ENCODE measurements at regions not wholly inside any gene's neighbourhood (a gene's known extent, or its start where the extent isn't known, plus 50 kb on each side); places are given as distances from the start of the nearest gene placed in this dataset.
"Not testable (repeated sequence)": the region's sequence is repeated elsewhere in the genome, so short reads cannot be mapped to it uniquely, and the experiment has no call there.

- DNase-seq (ENCODE audit: low spot score) = no peak
These were observed 208.2 kb upstream of the CNTNAP5 start for GRCh38 chr2:123816928-123817327.

DNA sequence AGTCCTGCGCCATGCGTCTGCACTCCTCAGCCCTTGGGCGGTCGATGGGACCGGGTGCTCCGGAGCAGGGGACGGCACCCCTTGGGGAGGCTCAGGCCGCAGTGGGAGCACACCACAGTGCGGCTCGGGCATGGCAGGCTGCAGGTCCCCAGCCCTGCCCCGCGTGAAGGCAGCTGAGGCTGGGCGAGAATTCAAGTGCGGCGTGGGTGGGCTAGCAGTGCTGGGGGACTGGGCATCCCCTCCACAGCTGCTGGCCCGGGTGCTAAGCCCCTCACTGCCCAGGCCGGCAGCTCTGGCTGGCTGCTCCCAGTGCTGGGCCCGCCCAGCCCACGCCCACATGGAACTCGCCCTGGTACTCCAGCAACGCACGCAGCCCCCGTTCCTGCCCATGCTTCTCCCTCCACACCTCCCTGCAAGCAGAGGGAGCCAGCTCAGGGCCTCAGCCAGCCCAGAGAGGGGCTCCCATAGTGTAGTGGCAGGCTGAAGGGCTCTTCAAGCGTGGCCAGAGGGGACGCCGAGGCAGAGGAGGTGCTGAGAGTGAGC, 198.3 kb upstream of the CNTNAP5 start:
- DNase-seq (ENCODE audit: low spot score) = no peak

DNA sequence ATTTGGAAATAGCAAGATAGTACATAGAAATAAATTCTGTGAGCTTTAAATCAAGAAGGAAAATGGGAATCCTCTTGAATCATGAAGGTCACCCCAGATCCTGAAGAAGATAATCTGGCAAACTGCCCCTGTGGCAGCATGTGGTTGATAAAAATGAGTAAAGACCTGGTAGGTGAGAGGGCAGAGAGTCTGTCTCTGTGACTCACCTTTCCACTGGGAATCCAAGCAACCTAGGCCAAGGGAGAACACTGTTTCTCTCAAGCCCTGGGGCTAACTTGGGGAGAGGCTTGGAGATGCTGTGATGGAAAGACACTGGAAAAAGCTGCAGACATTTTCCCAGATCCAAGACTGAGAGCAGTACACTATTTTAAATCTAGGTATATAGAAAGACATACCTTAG, 185.8 kb upstream of the CNTNAP5 start:
- no peak for DNase-seq (ENCODE audit: low spot score)

GRCh38 chr2:123840016-123840415, 185.1 kb upstream of the CNTNAP5 start:
- DNase-seq (ENCODE audit: low spot score) = no peak

DNA sequence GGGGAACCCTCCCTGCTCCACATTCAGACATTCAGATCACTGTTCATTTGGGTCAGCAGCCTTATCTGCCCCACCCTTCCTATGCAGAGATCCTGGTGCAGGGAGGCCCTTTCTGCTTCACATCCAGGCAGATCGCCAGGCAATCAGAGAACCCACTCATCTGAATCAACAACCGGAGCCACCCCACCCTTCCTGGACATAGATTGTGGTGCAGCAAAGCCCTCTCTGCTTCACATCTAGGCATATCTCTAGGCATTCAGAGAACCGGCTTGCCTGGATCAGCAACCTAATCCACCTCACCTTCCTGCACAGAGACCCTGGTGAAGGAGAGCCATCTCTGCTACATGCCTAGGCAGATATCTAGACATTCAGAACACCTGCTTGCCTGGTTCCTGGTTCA, 184.5 kb upstream of the CNTNAP5 start:
- no peak for DNase-seq (ENCODE audit: low spot score)

DNA sequence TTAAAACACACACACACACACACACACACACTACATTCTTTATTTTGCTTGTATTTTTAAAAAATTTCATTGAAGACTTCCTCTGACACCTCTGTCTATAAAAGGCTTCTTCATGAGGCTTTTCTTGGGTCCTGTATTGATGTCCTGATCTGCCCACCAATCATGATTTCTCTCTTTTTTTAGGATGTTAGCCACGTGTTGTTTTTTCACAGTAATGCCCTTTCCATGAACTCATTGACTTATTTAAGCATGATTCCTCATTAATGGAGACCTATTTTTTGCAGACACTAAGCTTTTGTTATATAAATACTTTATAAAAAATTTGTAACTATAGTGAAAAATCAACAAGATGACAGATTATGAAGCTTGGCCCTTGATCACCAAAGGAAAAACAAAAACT, 173.8 kb upstream of the CNTNAP5 start:
- no peak for DNase-seq (ENCODE audit: low spot score)

DNA sequence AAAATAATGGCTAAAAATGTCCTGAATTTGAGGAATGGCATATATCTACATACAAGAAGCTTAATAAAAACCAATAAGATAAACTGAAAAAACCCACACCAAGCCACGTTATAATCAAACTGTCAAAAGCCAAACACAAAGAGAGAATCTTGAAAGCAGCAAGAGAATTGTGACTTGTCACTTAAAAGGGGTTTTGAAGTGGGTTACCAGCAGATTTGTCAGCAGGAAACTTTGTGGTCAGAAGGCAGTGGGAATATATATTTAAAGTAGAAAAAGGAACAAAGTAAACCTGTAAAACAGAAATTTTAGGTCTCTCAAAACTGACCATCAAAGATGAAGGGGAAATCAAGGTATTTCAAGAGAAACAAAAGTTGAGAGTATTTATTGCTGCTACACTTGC, 171.9 kb upstream of the CNTNAP5 start:
- DNase-seq (ENCODE audit: low spot score) = no peak

- not testable (repeated sequence) for DNase-seq (ENCODE audit: low spot score)
These were observed 166.1 kb upstream of the CNTNAP5 start for GRCh38 chr2:123859031-123859430.

GRCh38 chr2:123864416-123864815, 160.7 kb upstream of the CNTNAP5 start:
- DNase-seq (ENCODE audit: low spot score) = no peak

- DNase-seq (ENCODE audit: low spot score) = no peak
These were observed 154.7 kb upstream of the CNTNAP5 start for GRCh38 chr2:123870206-123870880.

DNA sequence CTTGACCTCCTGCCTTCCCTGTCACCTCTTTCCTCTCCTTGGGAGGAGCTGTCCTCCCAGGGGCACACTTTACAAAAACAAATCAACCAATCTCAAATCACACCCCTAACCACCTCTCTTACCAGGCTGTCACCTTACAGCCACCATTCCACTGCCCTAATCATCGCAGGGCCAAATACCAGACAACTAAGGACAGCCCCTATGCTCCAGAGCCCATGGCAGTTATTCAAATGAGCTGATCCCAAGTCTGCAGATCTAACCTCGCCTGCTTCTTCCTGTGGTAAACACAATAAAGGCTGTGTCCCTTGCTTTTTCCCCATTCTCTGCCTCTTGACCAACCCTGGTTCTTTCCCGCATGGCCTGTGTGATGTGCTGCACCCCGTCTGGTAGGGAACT, 154.2 kb upstream of the CNTNAP5 start:
- no peak for DNase-seq (ENCODE audit: low spot score)

GRCh38 chr2:123890148-123890547, 134.9 kb upstream of the CNTNAP5 start:
- no peak for DNase-seq (ENCODE audit: low spot score)

GRCh38 chr2:123894167-123894566, 130.9 kb upstream of the CNTNAP5 start:
- no peak for DNase-seq (ENCODE audit: low spot score)

DNA sequence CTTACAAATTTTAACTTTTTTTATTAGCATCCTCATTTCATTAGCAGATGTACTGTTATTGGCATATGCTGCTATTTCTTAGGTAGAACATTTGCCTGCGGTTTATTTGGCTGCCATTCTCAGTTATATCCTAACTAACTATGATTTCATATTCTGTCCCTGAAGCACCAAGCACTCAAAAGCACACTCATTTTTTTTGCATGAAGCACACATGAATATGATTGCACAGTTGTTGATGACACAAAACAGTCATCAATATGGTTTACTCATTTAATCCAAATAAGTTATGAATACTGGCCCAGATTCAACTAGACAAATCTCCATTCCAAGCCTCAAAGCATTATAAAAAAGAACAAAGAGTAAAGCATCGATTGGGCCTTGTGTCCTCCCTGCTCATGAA, 129.4 kb upstream of the CNTNAP5 start:
- DNase-seq (ENCODE audit: low spot score) = no peak

GRCh38 chr2:123901256-123901655, 123.8 kb upstream of the CNTNAP5 start:
- DNase-seq (ENCODE audit: low spot score) = no peak

DNA sequence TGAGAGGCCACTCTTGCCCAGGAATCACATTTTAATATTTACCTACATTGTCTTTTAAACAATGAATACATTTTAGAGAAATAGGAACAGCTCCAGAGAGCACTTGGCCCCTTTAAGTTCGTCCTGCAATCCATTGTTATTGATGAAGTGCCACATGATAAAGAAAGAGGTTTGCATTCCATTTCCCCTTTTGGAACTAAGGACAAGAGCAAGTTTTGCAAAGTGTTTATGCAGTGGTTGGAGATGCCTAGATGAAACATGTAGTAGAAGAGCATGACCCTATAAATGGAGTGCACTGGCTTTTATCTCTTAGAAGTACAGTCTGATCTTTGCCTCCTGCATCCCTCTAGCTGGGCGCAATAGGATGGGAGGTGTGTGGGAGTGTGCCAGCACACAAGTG, 118.7 kb upstream of the CNTNAP5 start:
- no peak for DNase-seq (ENCODE audit: low spot score)

- DNase-seq (ENCODE audit: low spot score) = no peak
These were observed 116.6 kb upstream of the CNTNAP5 start for GRCh38 chr2:123908522-123908921.

GRCh38 chr2:123912171-123912570, 112.9 kb upstream of the CNTNAP5 start:
- no peak for DNase-seq (ENCODE audit: low spot score)

DNA sequence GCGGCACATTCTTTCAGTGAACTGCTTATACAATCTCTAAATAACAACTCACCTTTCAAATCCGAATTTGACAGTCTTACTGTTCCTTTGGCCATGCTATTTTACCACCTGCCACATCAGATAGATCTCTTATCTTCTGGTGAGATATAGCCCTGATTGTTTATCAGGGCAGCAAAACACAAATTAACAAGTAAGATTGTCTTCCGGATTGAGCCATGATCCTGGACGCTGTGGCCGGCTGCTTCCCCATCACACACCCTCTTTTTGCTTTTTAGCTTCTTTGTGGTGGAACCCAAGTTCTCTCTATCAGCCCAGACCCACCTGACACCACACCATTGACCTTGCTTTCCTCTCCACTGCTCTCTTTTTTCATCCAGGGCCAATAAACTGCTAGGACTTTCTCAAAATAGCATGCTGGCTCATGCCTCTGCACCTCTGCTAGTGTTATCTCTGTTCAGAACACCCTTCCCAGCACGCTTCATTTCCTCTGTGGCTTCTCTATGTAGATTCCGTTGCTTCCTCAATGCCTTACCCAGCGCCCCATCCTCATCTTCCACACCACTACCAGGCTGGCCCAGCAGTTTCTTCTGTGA, 111.8 kb upstream of the CNTNAP5 start:
- no peak for DNase-seq (ENCODE audit: low spot score)

DNA sequence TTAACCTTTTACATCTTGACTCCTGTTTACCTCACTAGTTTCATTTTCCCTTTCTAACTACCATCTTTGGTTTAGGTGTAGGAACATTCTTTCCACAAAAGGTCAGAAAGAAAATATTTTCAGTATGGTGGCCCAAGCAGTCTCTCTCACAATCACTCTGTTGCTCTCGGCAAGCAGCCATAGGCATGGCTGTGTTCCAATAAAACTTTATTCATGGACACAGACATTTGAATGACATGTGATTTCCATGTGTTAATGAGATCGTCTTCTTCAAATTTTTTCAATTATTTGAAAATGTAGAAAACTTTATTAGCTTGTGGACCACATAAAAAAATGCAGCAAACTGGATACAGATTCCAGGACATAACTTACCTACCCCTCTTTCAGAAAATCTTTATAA, 109.7 kb upstream of the CNTNAP5 start:
- DNase-seq (ENCODE audit: low spot score) = no peak

GRCh38 chr2:123916051-123916450, 109.0 kb upstream of the CNTNAP5 start:
- DNase-seq (ENCODE audit: low spot score) = no peak

DNA sequence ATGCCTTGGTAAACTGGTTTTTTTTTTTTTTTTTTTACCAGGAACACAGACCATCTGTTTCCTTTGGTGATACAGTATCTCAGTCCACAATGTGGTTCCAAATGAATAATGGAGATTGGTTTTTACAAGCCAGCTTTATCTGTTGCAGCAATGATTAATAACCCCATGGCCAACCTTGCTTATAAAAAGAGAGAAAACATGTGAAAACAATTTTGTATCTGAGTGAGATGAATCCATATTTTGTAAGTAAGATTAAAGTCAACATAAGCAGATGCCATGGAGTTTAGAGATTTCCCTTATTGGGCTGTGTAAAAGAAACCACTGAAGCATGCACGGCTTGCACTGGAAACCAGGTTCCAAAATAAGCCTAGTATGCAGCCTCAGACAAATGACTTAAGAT, 108.6 kb upstream of the CNTNAP5 start:
- no peak for DNase-seq (ENCODE audit: low spot score)

DNA sequence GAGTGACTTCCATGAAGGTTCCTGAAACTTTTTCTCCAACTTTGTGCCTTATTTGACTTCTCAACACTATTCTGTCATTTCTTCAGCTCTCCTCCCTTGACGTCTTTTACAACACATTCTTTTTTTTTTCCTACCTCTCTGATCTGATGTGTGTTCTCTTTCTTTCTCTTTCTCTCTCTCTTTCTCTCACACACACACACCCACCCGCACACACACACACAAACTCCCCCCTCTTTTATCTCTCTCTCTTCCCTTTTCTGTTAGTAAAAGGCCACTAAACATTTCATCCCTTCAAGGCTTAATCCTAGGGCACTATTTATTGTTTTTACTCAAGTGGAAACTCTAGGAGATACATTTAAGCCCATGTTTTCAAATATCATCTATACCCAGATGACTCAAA, 107.8 kb upstream of the CNTNAP5 start:
- DNase-seq (ENCODE audit: low spot score) = no peak

GRCh38 chr2:123928358-123928757, 96.7 kb upstream of the CNTNAP5 start:
- DNase-seq (ENCODE audit: low spot score) = no peak

Data from globus pallidus (tissue), 1 donor.